Gastrocnemius medialis (tissue), 4 donors: ENCODE measurements at regions not wholly inside any gene's neighbourhood (a gene's known extent, or its start where the extent isn't known, plus 50 kb on each side); places are given as distances from the start of the nearest gene placed in this dataset.
"Not testable (repeated sequence)": the region's sequence is repeated elsewhere in the genome, so short reads cannot be mapped to it uniquely, and the experiment has no call there.

Experiments
- CTCF ChIP-seq, 5 experiments: fragments of 450-650 bp in 3 of 5; fragments of 200-600 bp in 2 of 5; sonication (generic) in 2 of 5; IDR thresholded peaks in 4 of 5; conservative IDR thresholded peaks in 1 of 5; 1 replicate in 4 of 5; 2 replicates in 1 of 5; pipeline ENCODE4 v1.5.1; 2016 to 2019; ENCODE audit warnings: antibody characterized with exemption in 5 of 5, mild to moderate bottlenecking in 3 of 5, moderate library complexity in 3 of 5
- POLR2A ChIP-seq, 2 donors: fragments of 450-650 bp; IDR thresholded peaks; one replicate each; pipeline ENCODE4 v1.6.1; 2017; ENCODE audit warnings: antibody characterized with exemption in 2 of 2, mild to moderate bottlenecking in 2 of 2, moderate library complexity in 2 of 2

- not testable (repeated sequence) for TF ChIP-seq POLR2A (IDR thresholded peaks at IDR 0.05); CTCF (IDR thresholded peaks at IDR 0.05 in 4 of 5, conservative IDR thresholded peaks at IDR 0.05 in 1 of 5)
Observed at GRCh38 chr3:73269126-73269525, 207.7 kb downstream of the EBLN2 start.
